Kidney epithelial cell (primary cell): ENCODE measurements at regions not wholly inside any gene's neighbourhood (a gene's known extent, or its start where the extent isn't known, plus 50 kb on each side); places are given as distances from the start of the nearest gene placed in this dataset.

Experiments
- DNase-seq: peaks from one replicate; pipeline ENCODE4 v3.0.0-alpha.2; 2010; ENCODE audit warnings: low read depth
- H3K27me3 ChIP-seq: 2 replicates; pipeline ENCODE4 v1.6.0; 2011; ENCODE audit warnings: low read length; ENCODE audit not compliant: control insufficient read depth, insufficient read depth
- H3K36me3 ChIP-seq: 2 replicates; pipeline ENCODE4 v1.5.1; 2011; ENCODE audit warnings: low read length; ENCODE audit not compliant: control insufficient read depth, insufficient read depth
- H3K4me3 ChIP-seq: 2 replicates; pipeline ENCODE4 v1.5.1; 2011; ENCODE audit warnings: low read depth, mild to moderate bottlenecking, control low read depth, low read length
- TF ChIP-seq, protein P1 (sequence below): IDR thresholded peaks from 2 replicates; pipeline ENCODE4 v1.5.1; 2011; ENCODE audit warnings: mild to moderate bottlenecking, moderate library complexity, low read length, control low read depth, inconsistent platforms; ENCODE audit not compliant: insufficient read depth, poor library complexity, severe bottlenecking

DNA sequence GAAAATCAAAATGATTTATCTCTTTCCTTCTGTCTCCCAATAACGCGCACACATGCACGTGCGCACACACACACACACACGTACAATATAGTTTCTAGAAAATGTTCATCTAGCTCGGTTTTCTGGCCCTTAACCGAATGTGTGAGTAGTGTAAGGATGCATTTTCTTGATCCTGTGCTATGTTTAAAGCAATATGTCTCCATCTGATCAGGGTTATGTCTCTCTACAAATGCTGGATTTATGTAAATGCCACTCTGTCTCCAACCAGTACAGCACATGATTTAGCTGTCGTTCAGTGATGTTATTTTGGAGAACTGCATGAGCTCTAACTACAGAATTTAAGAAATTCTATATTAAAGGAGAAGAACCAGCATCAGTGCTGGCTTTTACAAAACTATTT lies 198.0 kb downstream of the TJP1 start:
- Histone ChIP-seq H3K36me3 (no peaks in the 10 kb centered on the region), H3K27me3 (no peaks in the 10 kb centered on the region), H3K4me3 (no peak overlapping the region)
- TF ChIP-seq, protein P1, sequence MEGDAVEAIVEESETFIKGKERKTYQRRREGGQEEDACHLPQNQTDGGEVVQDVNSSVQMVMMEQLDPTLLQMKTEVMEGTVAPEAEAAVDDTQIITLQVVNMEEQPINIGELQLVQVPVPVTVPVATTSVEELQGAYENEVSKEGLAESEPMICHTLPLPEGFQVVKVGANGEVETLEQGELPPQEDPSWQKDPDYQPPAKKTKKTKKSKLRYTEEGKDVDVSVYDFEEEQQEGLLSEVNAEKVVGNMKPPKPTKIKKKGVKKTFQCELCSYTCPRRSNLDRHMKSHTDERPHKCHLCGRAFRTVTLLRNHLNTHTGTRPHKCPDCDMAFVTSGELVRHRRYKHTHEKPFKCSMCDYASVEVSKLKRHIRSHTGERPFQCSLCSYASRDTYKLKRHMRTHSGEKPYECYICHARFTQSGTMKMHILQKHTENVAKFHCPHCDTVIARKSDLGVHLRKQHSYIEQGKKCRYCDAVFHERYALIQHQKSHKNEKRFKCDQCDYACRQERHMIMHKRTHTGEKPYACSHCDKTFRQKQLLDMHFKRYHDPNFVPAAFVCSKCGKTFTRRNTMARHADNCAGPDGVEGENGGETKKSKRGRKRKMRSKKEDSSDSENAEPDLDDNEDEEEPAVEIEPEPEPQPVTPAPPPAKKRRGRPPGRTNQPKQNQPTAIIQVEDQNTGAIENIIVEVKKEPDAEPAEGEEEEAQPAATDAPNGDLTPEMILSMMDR: no peak
- DNase-seq: no peak

- Histone ChIP-seq H3K4me3 (no peak overlapping the region), H3K36me3 (no peaks in the 10 kb centered on the region), H3K27me3 (no peaks in the 10 kb centered on the region)
- DNase-seq: no peak
- TF ChIP-seq, protein P1: no peak
Measured at GRCh38 chr15:29623116-29623639, 199.1 kb downstream of the TJP1 start.

DNA sequence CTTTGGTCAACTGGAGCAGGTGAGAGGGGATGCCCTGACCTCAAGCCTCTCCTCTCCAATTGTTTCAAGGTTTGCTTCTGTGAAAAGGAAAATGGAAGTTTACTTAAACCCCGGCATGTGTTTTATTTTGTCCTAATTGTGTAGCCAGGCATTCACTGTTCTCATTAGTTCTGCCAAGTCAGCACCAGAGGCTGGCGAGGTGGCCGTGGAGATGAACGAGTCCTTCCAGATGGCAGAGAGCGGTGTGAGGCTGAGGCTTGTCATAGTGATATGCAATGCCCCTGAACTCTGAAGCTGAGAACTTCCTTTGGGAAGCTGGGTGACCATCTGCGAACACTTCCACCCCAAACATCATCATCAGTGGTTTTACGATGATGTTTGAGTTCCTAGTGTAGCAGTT lies 199.6 kb downstream of the TJP1 start:
- H3K4me3 ChIP-seq: no peak overlapping the region
- H3K27me3 ChIP-seq: no peaks in the 10 kb centered on the region
- TF ChIP-seq, protein P1: no peak
- DNase-seq: no peak
- H3K36me3 ChIP-seq: no peaks in the 10 kb centered on the region

DNA sequence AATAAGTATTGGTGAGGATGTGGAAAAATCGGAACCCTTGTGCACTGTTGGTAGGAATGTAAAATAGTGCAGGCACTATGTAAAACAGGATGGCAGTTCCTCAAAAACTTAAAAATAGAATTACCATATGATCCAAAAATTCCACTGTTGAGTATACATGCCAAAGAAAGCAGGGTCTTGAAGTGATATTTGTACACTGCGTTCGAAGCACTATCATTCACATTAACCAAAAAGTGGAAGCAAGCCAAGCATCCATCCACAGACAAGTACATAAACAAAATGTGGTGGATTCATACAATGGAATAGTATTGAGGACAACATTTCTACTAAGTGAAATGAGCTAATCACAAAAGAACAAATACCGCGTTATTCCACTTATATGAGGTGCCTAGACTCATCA lies 200.7 kb downstream of the TJP1 start:
- TF ChIP-seq, protein P1: no peak
- DNase-seq: no peak
- H3K4me3 ChIP-seq: no peak overlapping the region
- no peaks in the 10 kb centered on the region for H3K27me3 ChIP-seq
- H3K36me3 ChIP-seq: no peaks in the 10 kb centered on the region

DNA sequence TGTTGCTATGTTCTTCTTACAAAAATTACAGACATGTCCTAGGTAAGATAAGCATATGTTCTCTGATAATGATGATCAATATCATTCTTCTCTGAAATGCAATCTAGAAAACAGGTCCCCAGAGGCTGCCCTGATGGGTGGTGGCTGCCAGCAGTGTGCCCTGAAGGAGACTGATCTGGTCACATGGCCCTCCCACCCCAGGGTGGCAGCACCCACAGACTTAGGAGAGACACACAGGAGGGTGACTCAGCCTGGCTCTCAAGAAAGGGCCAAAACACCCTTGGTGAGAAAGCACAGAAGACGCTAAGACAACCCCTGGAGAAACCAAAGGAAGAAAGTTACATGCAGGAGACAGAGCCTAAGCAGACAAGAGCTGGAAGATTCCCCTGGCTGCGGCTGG lies 203.7 kb downstream of the TJP1 start:
- TF ChIP-seq, protein P1: no peak
- no peaks in the 10 kb centered on the region for H3K27me3 ChIP-seq

DNA sequence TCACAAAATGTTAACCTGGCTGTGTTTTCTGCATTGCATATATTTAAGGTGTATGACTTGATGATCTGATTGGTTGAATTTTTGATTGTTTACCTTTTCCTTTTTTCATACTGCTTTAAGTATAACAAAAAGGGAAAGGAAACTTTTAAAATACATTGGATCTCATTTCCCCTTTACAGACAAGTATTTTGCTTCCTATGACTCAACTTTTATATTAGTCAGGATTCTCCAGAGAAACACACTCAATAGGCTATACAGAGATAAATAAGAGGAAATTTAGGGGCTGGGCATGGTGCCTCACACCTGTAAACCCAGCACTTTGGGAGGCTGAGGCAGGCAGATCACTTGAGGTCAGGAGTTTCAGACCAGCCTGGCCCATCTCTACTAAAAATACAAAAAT lies 205.8 kb downstream of the TJP1 start:
- H3K36me3 ChIP-seq: no peaks in the 10 kb centered on the region
- no peaks in the 10 kb centered on the region for H3K27me3 ChIP-seq
- no peak overlapping the region for H3K4me3 ChIP-seq
- TF ChIP-seq, protein P1: no peak
- no peak for DNase-seq

More for the DNA sequence above, 203.7 kb downstream of the TJP1 start:
- DNase-seq: no peak
- no peak overlapping the region for H3K4me3 ChIP-seq
- H3K36me3 ChIP-seq: no peaks in the 10 kb centered on the region
